Stimulated activated CD8-positive, alpha-beta memory T cell treated with anti-CD3 and anti-CD28 coated beads, Interleukin-4, amount 100 ng/mL, for 1 hour (primary cell): ENCODE measurements at regions not wholly inside any gene's neighbourhood (a gene's known extent, or its start where the extent isn't known, plus 50 kb on each side); places are given as distances from the start of the nearest gene placed in this dataset.
"Not testable (repeated sequence)": the region's sequence is repeated elsewhere in the genome, so short reads cannot be mapped to it uniquely, and the experiment has no call there.

ENCODE experiments used
- DNase-seq, 2 donors: peaks; one replicate each; pipeline ENCODE4 v3.0.0-alpha.2; 2020; ENCODE audit warnings: low read depth in 2 of 2, low spot score in 1 of 2

GRCh38 chr9:100794738-100795269 lies 216.9 kb downstream of the CAVIN4 start:
- no peak for DNase-seq

GRCh38 chr9:100803956-100804355 lies 224.6 kb upstream of the PLPPR1 start:
- no peak for DNase-seq

GRCh38 chr9:100811643-100812042 lies 216.9 kb upstream of the PLPPR1 start:
- no peak for DNase-seq

GRCh38 chr9:100813871-100814270 lies 214.7 kb upstream of the PLPPR1 start:
- DNase-seq: no peak

GRCh38 chr9:100819980-100820379 lies 208.5 kb upstream of the PLPPR1 start:
- DNase-seq: no peak

GRCh38 chr9:100833035-100833434 lies 195.5 kb upstream of the PLPPR1 start:
- not testable (repeated sequence) for DNase-seq

GRCh38 chr9:100838857-100839256 lies 189.7 kb upstream of the PLPPR1 start:
- no peak for DNase-seq

GRCh38 chr9:100848726-100849125 lies 179.8 kb upstream of the PLPPR1 start:
- DNase-seq: no peak

- no peak for DNase-seq
Observed at GRCh38 chr9:100852088-100852487, 176.4 kb upstream of the PLPPR1 start.

- DNase-seq: no peak
Observed at GRCh38 chr9:100856238-100856637, 172.3 kb upstream of the PLPPR1 start.

- DNase-seq: no peak
Observed at GRCh38 chr9:100865111-100865510, 163.4 kb upstream of the PLPPR1 start.

GRCh38 chr9:100865648-100866047 lies 162.9 kb upstream of the PLPPR1 start:
- no peak for DNase-seq

- DNase-seq: no peak
Observed at GRCh38 chr9:100869326-100869725, 159.2 kb upstream of the PLPPR1 start.

GRCh38 chr9:100879884-100880283 lies 148.6 kb upstream of the PLPPR1 start:
- no peak for DNase-seq

GRCh38 chr9:100880284-100880683 lies 148.2 kb upstream of the PLPPR1 start:
- DNase-seq: no peak

- DNase-seq: no peak
Observed at GRCh38 chr9:100884518-100884917, 144.0 kb upstream of the PLPPR1 start.

GRCh38 chr9:100890321-100890720 lies 138.2 kb upstream of the PLPPR1 start:
- no peak for DNase-seq

GRCh38 chr9:100911273-100911672 lies 117.3 kb upstream of the PLPPR1 start:
- DNase-seq: no peak

- DNase-seq: no peak
Observed at GRCh38 chr9:100913257-100913656, 115.3 kb upstream of the PLPPR1 start.

GRCh38 chr9:100914266-100914665 lies 114.3 kb upstream of the PLPPR1 start:
- DNase-seq: no peak

- no peak for DNase-seq
Observed at GRCh38 chr9:100919506-100919905, 109.0 kb upstream of the PLPPR1 start.

- no peak for DNase-seq
Observed at GRCh38 chr9:100926366-100926765, 102.2 kb upstream of the PLPPR1 start.

GRCh38 chr9:100927763-100928162 lies 100.8 kb upstream of the PLPPR1 start:
- DNase-seq: no peak

GRCh38 chr9:100933656-100934055 lies 94.9 kb upstream of the PLPPR1 start:
- DNase-seq: no peak
